C4-2B (cell line): ENCODE measurements at regions not wholly inside any gene's neighbourhood (a gene's known extent, or its start where the extent isn't known, plus 50 kb on each side); places are given as distances from the start of the nearest gene placed in this dataset.
"Not testable (repeated sequence)": the region's sequence is repeated elsewhere in the genome, so short reads cannot be mapped to it uniquely, and the experiment has no call there.

Source experiments
- H3K27ac ChIP-seq: fragments of 450-650 bp; 2 replicates; pipeline ENCODE4 v1.5.1; 2017
- ZFX ChIP-seq: fragments of 450-650 bp; IDR thresholded peaks from 2 replicates; pipeline ENCODE4 v1.6.1; 2017
- TF ChIP-seq, protein P1 (sequence below): fragments of 450-650 bp; conservative IDR thresholded peaks from 2 replicates; pipeline ENCODE4 v1.5.1; 2017; ENCODE audit warnings: mild to moderate bottlenecking

DNA sequence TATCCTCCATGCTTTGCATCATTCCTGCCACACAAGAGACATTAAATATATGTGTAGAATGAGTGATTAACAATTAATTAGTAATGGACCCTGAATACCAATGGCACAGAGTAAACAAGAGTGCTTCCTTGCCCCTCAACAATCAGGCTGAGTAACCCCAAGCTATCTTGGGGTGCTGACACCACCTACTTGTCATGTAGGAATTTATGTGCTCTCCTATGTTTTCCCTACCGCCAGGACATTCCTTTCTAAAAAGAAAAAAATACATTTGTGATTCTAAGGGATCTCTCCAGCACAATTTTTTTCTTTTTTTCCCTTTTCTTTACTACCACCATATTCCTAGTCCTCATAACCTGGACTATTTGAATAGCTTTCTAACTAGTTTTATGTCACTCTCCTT is 449.1 kb downstream of the MFSD1 start:
- TF ChIP-seq, protein P1, sequence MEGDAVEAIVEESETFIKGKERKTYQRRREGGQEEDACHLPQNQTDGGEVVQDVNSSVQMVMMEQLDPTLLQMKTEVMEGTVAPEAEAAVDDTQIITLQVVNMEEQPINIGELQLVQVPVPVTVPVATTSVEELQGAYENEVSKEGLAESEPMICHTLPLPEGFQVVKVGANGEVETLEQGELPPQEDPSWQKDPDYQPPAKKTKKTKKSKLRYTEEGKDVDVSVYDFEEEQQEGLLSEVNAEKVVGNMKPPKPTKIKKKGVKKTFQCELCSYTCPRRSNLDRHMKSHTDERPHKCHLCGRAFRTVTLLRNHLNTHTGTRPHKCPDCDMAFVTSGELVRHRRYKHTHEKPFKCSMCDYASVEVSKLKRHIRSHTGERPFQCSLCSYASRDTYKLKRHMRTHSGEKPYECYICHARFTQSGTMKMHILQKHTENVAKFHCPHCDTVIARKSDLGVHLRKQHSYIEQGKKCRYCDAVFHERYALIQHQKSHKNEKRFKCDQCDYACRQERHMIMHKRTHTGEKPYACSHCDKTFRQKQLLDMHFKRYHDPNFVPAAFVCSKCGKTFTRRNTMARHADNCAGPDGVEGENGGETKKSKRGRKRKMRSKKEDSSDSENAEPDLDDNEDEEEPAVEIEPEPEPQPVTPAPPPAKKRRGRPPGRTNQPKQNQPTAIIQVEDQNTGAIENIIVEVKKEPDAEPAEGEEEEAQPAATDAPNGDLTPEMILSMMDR, result no peak
- TF ChIP-seq ZFX, result no peak
- H3K27ac ChIP-seq, result no peak overlapping the region

DNA sequence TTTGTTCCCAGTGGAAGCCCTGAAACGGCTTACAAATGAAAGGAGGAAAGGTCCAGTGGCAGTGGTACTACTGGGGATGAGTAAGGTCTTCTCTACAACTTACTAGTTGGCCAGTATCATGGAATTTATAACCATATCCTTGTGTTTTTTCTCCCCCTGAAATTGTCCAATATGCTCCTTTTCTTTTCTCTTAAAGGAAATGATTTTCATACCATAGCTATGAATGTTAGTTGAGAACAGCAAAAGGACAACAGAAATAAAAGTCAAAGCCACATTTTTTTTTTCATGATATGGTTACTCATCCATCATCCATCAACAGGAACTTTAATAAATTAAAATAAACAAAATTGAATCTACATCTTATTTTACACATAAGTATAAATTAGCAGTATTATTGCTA is 450.4 kb downstream of the MFSD1 start:
- TF ChIP-seq, protein P1, result no peak
- no peak for TF ChIP-seq ZFX
- H3K27ac ChIP-seq, result no peak overlapping the region

DNA sequence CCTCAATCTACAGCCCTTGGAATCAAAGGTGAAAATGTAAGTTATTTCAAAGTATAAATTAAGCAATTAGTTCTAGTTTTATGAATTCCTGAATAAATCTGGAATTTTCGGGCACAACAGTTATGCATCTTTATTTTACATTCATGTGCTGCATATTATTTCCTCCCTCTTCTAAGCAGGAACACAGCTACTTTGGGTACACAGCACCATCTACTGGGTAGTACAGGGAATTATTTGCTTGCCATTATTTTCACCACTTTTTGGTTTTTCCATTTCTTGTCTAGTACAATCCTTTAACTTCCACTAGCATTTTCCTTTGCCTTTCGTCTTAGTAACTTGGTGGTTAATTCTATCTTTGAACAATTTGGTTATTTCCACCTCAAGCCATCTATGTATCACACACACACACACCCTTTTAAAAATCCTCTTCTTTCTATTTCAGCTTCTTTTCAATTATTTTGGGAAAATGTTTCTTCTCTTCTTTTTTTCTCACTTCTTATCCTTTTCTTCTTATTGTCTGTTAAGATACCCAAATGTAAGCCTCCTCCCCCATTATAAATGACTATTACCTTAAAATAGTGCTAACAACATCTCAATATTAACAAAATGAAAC is 451.0 kb downstream of the MFSD1 start:
- TF ChIP-seq ZFX, result no peak
- TF ChIP-seq, protein P1, result peak; percentile 81

DNA sequence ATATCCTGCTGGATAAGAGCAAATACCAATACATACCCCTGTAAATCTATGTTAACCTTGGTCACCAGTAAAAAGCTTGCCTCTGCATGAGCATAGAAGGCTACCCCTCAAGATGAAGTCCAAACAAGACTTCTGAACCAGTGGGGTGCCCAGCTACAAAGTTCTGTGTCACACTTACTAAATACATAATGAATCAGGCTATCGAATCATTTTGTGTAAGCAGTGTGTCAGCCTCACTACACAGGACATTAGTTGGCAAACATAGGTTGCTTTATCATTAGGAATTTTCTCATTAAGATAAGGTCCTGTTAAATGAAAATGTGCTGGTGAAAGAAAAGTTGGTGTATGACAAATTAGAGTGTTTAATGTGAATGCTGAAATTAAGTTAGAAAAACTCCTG is 452.0 kb downstream of the MFSD1 start:
- no peak overlapping the region for H3K27ac ChIP-seq
- TF ChIP-seq ZFX, result no peak
- TF ChIP-seq, protein P1, result no peak

More for the DNA sequence above, 451.0 kb downstream of the MFSD1 start:
- no peak overlapping the region for H3K27ac ChIP-seq

DNA sequence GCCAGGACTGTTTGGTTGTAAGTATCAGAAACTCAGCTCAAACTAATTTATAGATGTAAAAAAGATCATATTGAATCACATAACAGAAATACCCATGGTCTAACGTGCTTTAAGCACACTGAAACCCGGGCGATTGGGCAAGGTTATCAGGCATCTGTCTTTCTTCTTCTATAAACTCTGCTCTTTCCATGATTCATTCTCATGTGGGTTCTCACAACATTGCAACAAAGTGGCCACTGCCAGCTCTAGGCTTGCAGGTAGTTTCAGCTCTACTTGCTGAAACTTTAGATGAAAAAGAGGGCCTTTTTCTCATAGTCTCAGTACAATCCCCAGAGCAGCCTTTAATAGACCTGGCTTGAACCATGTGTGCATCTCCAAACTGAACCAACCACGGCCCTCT is 456.1 kb downstream of the MFSD1 start:
- no peak overlapping the region for H3K27ac ChIP-seq
- TF ChIP-seq, protein P1, result no peak
- no peak for TF ChIP-seq ZFX

DNA sequence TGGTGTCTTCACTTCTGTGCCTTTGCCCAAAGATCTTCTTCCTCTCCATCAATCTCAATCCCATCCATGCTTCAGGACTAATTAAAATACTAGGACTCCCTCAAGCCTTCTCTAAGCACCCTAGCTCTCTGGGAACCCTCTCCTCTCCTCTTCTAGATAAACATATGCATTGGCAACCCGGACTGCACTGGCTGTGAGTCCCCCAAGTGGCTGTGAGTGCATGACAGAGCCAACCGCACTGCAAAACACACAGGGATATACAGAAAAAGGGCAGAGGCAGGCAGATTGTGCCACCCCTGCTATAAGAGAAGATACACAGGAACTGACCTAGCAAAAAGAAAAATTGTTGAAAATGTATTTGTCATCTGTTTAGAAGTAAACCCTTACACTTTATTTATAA is 457.1 kb downstream of the MFSD1 start:
- H3K27ac ChIP-seq, result no peak overlapping the region

DNA sequence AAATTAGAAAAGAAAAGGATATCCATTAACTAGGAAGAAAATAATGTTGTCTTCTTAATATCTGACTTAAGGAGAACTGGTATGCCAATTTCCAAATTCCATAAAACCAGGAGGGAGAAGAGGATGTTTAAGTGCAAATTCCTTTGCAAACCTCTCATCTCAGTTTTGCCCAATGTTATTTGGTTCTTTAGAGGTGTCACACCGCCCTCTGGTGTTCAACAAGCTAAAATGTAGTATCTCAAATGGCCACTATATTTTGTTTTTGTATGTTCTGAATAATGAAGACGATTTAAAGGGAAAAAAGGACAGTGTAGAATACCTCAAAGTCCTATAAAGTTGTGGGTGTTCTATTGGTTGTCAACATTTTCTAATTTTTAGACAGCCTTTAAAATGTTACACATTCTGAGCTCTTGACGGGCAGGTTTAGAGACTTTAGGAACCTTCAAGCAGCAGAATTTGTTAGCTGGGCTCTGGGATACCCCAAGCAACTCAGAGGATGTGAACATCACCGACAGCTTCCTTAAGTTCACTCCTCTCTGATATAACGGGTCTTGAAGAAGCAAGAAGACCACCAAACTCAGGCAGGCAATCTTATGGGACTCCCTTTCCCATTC is 458.3 kb downstream of the MFSD1 start:
- no peak overlapping the region for H3K27ac ChIP-seq
- no peak for TF ChIP-seq ZFX
- TF ChIP-seq, protein P1, result peak; percentile 83

More for the DNA sequence above, 457.1 kb downstream of the MFSD1 start:
- no peak for TF ChIP-seq ZFX
- TF ChIP-seq, protein P1, result no peak

DNA sequence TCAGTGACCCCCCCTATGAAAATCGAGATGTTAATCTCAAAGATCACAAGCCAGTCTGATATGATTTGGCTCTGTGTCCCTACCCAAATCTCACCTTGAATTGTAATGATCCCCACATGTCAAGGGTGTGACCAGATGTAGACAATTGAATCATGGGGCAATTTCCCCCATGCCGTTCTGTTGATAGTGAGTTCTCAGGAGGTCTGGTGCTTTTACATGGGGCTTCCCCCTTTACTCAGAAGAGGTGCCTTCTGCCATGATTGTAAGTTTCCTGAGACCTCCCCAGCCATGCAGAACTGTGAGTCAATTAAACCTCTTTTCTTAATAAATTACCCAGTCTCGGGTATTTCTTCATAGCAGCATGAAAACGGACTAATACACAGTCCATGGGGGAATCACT is 459.5 kb downstream of the MFSD1 start:
- H3K27ac ChIP-seq, result not testable (repeated sequence)
